NB4 (cell line): ENCODE measurements at regions not wholly inside any gene's neighbourhood (a gene's known extent, or its start where the extent isn't known, plus 50 kb on each side); places are given as distances from the start of the nearest gene placed in this dataset.

Experiments used
- CTCF ChIP-seq: IDR thresholded peaks from one replicate; pipeline ENCODE4 v1.5.1; 2012; ENCODE audit warnings: low read depth, low read length
- MAX ChIP-seq: IDR thresholded peaks from 2 replicates; pipeline ENCODE4 v1.6.1; 2011; ENCODE audit warnings: low read depth, low read length

GRCh38 chr1:84089867-84090266, 54.2 kb upstream of the PRKACB start:
- TF ChIP-seq MAX (no peak), CTCF (no peak)
